Mammary epithelial cell (primary cell): ENCODE measurements at regions not wholly inside any gene's neighbourhood (a gene's known extent, or its start where the extent isn't known, plus 50 kb on each side); places are given as distances from the start of the nearest gene placed in this dataset.

Experiments used
- CTCF ChIP-seq, 2 donors: IDR thresholded peaks in 1 of 2; conservative IDR thresholded peaks in 1 of 2; 2 replicates each; pipeline ENCODE4 v1.5.1; 2011 to 2012; ENCODE audit warnings: inconsistent platforms in 2 of 2, low read length in 2 of 2, mild to moderate bottlenecking in 2 of 2, control low read depth in 1 of 2, low read depth in 1 of 2; ENCODE audit not compliant: insufficient read depth in 1 of 2; ENCODE audit errors: extremely low read depth in 1 of 2
- EZH2 ChIP-seq: IDR thresholded peaks from 2 replicates; pipeline ENCODE4 v1.6.1; 2012; ENCODE audit warnings: low read length, inconsistent platforms, borderline replicate concordance

- TF ChIP-seq EZH2 (no peak), CTCF (conservative IDR thresholded peaks at IDR 0.05 in 1 of 2, IDR thresholded peaks at IDR 0.05 in 1 of 2; ENCODE audit: extremely low read depth in 1 of 2, insufficient read depth in 1 of 2, low read depth in 1 of 2, low read length in 2 of 2) (no peak)
Measured at GRCh38 chr5:74433255-74433895, 207.2 kb downstream of the ENC1 start.
